ENCODE measurements at regions not wholly inside any gene's neighbourhood (a gene's known extent, or its start where the extent isn't known, plus 50 kb on each side); places are given as distances from the start of the nearest gene placed in this dataset.
"Not testable (repeated sequence)": the region's sequence is repeated elsewhere in the genome, so short reads cannot be mapped to it uniquely, and the experiment has no call there.

DNA sequence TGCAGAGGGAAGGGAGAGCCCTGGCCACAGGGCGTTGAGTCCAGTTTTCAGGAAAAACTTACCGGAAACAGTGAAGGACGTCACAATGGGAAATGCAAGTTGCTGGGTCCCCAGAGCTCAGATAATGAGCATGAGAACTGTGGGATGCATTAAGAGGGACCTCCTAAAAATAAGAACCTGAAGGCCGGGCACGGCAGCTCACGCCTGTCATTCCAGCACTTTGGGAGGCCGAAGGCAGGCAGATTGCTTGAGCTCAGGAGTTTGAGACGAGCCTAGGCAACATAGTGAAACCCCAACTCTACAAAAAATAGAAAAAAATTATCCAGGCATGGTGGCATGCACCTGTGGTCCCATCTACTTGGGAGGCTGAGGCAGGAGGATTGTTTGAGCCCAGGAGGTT, 170.6 kb downstream of the URI1 start:
- TF ChIP-seq, protein P1, sequence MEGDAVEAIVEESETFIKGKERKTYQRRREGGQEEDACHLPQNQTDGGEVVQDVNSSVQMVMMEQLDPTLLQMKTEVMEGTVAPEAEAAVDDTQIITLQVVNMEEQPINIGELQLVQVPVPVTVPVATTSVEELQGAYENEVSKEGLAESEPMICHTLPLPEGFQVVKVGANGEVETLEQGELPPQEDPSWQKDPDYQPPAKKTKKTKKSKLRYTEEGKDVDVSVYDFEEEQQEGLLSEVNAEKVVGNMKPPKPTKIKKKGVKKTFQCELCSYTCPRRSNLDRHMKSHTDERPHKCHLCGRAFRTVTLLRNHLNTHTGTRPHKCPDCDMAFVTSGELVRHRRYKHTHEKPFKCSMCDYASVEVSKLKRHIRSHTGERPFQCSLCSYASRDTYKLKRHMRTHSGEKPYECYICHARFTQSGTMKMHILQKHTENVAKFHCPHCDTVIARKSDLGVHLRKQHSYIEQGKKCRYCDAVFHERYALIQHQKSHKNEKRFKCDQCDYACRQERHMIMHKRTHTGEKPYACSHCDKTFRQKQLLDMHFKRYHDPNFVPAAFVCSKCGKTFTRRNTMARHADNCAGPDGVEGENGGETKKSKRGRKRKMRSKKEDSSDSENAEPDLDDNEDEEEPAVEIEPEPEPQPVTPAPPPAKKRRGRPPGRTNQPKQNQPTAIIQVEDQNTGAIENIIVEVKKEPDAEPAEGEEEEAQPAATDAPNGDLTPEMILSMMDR (IDR thresholded peaks at IDR 0.05; ENCODE audit: low read depth, low read length) = no peak
- no peak for TF ChIP-seq EZH2phosphoT487 (IDR thresholded peaks at IDR 0.05; ENCODE audit: low read depth)
- no peaks in the 10 kb centered on the region for H3K9me3 ChIP-seq (ENCODE audit: insufficient read depth, low read length)
- H3K36me3 ChIP-seq (replicated peaks; ENCODE audit: low read depth, low read length) = no peaks in the 10 kb centered on the region
- H4K20me1 ChIP-seq (ENCODE audit: insufficient read depth, low read length) = no peaks in the 10 kb centered on the region
- H3K4me3 ChIP-seq (ENCODE audit: low read length) = no peak overlapping the region
- H3K4me2 ChIP-seq (ENCODE audit: low read length) = no peak overlapping the region
- H3K9ac ChIP-seq (ENCODE audit: low read length) = no peak overlapping the region
- peaks cover 11% of the 10 kb centered on the region; the same call in 1 of the 2 replicates for H3K27me3 ChIP-seq (ENCODE audit: low read depth, low read length)
- H3K4me1 ChIP-seq (ENCODE audit: low read length) = peaks cover 9% of the 10 kb centered on the region
- H2AFZ ChIP-seq (ENCODE audit: low read depth, low read length) = no peak overlapping the region
- no peak overlapping the region for H3K27ac ChIP-seq (ENCODE audit: low read length)
- no peaks in the 10 kb centered on the region for H3K79me2 ChIP-seq (ENCODE audit: low read length)

DNA sequence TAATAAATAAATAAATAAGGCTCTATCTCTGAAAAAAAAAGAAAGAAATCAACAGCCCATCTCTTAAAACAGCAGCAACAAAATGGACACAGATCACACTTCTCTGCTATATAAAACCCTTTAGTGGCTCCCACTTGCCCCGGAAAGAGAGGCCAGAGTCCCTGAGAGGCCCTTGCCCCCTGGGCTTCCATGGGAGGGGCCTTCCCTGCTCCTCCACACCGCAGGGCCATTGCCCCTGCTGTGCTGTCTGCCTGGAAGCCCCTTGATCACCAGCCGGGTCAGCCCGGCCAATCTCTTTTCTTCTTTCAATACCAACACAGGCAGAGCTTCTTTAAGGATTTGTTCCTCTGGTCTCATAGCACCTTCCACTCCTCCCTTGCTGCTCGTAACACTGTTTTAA, 171.1 kb downstream of the URI1 start:
- no peak for TF ChIP-seq EZH2phosphoT487 (IDR thresholded peaks at IDR 0.05; ENCODE audit: low read depth)
- TF ChIP-seq, protein P1 (IDR thresholded peaks at IDR 0.05; ENCODE audit: low read depth, low read length) = no peak
- H4K20me1 ChIP-seq (ENCODE audit: insufficient read depth, low read length) = no peaks in the 10 kb centered on the region

DNA sequence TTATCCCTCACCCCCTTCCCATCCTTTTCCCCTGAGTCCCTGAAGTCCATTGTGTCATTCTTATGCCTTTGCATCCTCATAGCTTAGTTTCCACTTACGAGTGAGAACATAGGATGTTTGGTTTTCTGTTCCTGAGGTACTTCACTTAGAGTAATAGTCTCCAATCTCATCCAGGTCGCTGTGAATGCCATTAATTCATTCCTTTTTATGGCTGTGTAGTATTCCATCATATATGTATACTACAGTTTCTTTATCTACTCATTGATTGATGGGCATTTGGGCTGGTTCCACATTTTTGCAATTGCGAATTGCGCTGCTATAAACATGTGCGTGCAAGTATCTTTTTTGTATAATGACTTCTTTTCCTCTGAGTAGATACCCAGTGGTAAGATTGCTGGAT, 172.1 kb downstream of the URI1 start:
- not testable (repeated sequence) for H3K79me2 ChIP-seq (ENCODE audit: low read length); H3K27me3 ChIP-seq (ENCODE audit: low read depth, low read length); H3K4me1 ChIP-seq (ENCODE audit: low read length); H3K9ac ChIP-seq (ENCODE audit: low read length); H3K4me3 ChIP-seq (ENCODE audit: low read length); H3K4me2 ChIP-seq (ENCODE audit: low read length); H4K20me1 ChIP-seq (ENCODE audit: insufficient read depth, low read length); H3K27ac ChIP-seq (ENCODE audit: low read length); H2AFZ ChIP-seq (ENCODE audit: low read depth, low read length); H3K36me3 ChIP-seq (replicated peaks; ENCODE audit: low read depth, low read length); H3K9me3 ChIP-seq (ENCODE audit: insufficient read depth, low read length)

More for the DNA sequence above, 171.1 kb downstream of the URI1 start:
- H3K9me3 ChIP-seq (ENCODE audit: insufficient read depth, low read length) = no peaks in the 10 kb centered on the region
- peaks cover 8% of the 10 kb centered on the region; the same call in 1 of the 2 replicates for H3K27me3 ChIP-seq (ENCODE audit: low read depth, low read length)
- H3K4me3 ChIP-seq (ENCODE audit: low read length) = no peak overlapping the region
- no peak overlapping the region for H3K27ac ChIP-seq (ENCODE audit: low read length)
- H3K9ac ChIP-seq (ENCODE audit: low read length) = no peak overlapping the region
- no peak overlapping the region for H3K4me2 ChIP-seq (ENCODE audit: low read length)
- H3K79me2 ChIP-seq (ENCODE audit: low read length) = no peaks in the 10 kb centered on the region
- H3K36me3 ChIP-seq (replicated peaks; ENCODE audit: low read depth, low read length) = no peaks in the 10 kb centered on the region
- peaks cover 9% of the 10 kb centered on the region for H3K4me1 ChIP-seq (ENCODE audit: low read length)
- no peak overlapping the region for H2AFZ ChIP-seq (ENCODE audit: low read depth, low read length)

DNA sequence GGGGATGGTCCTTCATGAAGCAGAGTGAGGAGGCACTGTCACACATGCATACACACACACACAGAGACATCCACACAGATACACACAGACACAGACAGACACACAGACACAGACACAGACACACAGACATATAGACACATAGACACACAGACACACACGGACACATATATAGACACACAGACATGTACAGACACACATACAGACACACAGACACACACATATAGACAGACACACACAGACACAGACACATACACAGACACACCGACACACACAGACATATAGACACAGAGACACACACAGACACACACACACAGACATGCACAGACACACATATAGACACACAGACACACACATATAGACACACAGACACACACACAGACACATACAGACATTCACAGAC, 173.9 kb downstream of the URI1 start:
- H3K9ac ChIP-seq (ENCODE audit: low read length) = no peak overlapping the region
- no peak overlapping the region for H3K27ac ChIP-seq (ENCODE audit: low read length)
- H3K4me3 ChIP-seq (ENCODE audit: low read length) = no peak overlapping the region
- H2AFZ ChIP-seq (ENCODE audit: low read depth, low read length) = no peak overlapping the region
- no peaks in the 10 kb centered on the region for H3K9me3 ChIP-seq (ENCODE audit: insufficient read depth, low read length)
- no peak overlapping the region for H3K4me2 ChIP-seq (ENCODE audit: low read length)
- no peaks in the 10 kb centered on the region; the same call in 1 of the 2 replicates for H3K27me3 ChIP-seq (ENCODE audit: low read depth, low read length)
- H3K36me3 ChIP-seq (replicated peaks; ENCODE audit: low read depth, low read length) = no peaks in the 10 kb centered on the region
- no peaks in the 10 kb centered on the region for H4K20me1 ChIP-seq (ENCODE audit: insufficient read depth, low read length)
- no peak for TF ChIP-seq EZH2phosphoT487 (IDR thresholded peaks at IDR 0.05; ENCODE audit: low read depth)
- TF ChIP-seq, protein P1 (IDR thresholded peaks at IDR 0.05; ENCODE audit: low read depth, low read length) = no peak
- H3K4me1 ChIP-seq (ENCODE audit: low read length) = no peaks in the 10 kb centered on the region
- no peaks in the 10 kb centered on the region for H3K79me2 ChIP-seq (ENCODE audit: low read length)

DNA sequence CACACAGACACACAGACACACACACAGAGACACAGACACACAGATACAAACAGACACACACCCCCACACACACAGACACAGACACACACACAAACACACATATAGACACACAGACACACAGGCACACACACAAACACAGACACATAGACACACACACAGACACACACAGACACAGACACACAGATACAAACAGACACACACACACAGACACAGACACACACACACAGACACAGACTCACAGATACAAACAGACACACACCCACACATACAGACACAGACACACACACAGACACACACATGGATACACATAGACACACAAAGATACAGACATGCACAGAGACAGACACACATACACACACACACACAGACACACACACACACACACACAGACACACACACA, 174.5 kb downstream of the URI1 start:
- Histone ChIP-seq H3K9me3 (ENCODE audit: insufficient read depth, low read length) (no peaks in the 10 kb centered on the region), H2AFZ (ENCODE audit: low read depth, low read length) (no peak overlapping the region), H3K4me1 (ENCODE audit: low read length) (no peaks in the 10 kb centered on the region), H3K36me3 (replicated peaks; ENCODE audit: low read depth, low read length) (no peaks in the 10 kb centered on the region), H3K4me3 (ENCODE audit: low read length) (no peak overlapping the region), H3K27me3 (ENCODE audit: low read depth, low read length) (no peaks in the 10 kb centered on the region; the same call in 1 of the 2 replicates), H3K9ac (ENCODE audit: low read length) (no peak overlapping the region), H3K27ac (ENCODE audit: low read length) (no peak overlapping the region), H4K20me1 (ENCODE audit: insufficient read depth, low read length) (no peaks in the 10 kb centered on the region), H3K79me2 (ENCODE audit: low read length) (no peaks in the 10 kb centered on the region), H3K4me2 (ENCODE audit: low read length) (no peak overlapping the region)
- TF ChIP-seq, protein P1 (IDR thresholded peaks at IDR 0.05; ENCODE audit: low read depth, low read length) = no peak
- no peak for TF ChIP-seq EZH2phosphoT487 (IDR thresholded peaks at IDR 0.05; ENCODE audit: low read depth)

Measured in OCI-LY3 (cell line).